ENCODE measurements at regions not wholly inside any gene's neighbourhood (a gene's known extent, or its start where the extent isn't known, plus 50 kb on each side); places are given as distances from the start of the nearest gene placed in this dataset.

- no peak for TF ChIP-seq CTCF (IDR thresholded peaks at IDR 0.05)
- no peak for TF ChIP-seq POLR2A (IDR thresholded peaks at IDR 0.05)
These were observed 288.5 kb downstream of the USP46 start for GRCh38 chr4:52370576-52370975.

All from esophagus squamous epithelium (tissue), 4 donors.